IPS-20b (cell line): ENCODE measurements at regions not wholly inside any gene's neighbourhood (a gene's known extent, or its start where the extent isn't known, plus 50 kb on each side); places are given as distances from the start of the nearest gene placed in this dataset.
"Not testable (repeated sequence)": the region's sequence is repeated elsewhere in the genome, so short reads cannot be mapped to it uniquely, and the experiment has no call there.

ENCODE experiments used
- H3K27ac ChIP-seq: one replicate; pipeline ENCODE4 v1.5.1; 2013; ENCODE audit warnings: low read length
- H3K27me3 ChIP-seq: 2 replicates; pipeline ENCODE4 v1.6.1; 2013; ENCODE audit warnings: mild to moderate bottlenecking, low read length, inconsistent platforms; ENCODE audit not compliant: insufficient read depth
- H3K36me3 ChIP-seq: 2 replicates; pipeline ENCODE4 v1.6.1; 2013; ENCODE audit warnings: low read depth, mild to moderate bottlenecking, inconsistent platforms, low read length, moderate library complexity; ENCODE audit not compliant: insufficient read depth
- H3K4me1 ChIP-seq: 2 replicates; pipeline ENCODE4 v1.6.1; 2013; ENCODE audit warnings: mild to moderate bottlenecking, control low read depth, inconsistent platforms, low read length, moderate library complexity; ENCODE audit not compliant: insufficient read depth
- H3K4me3 ChIP-seq: 2 replicates; pipeline ENCODE4 v1.5.1; 2013; ENCODE audit warnings: mild to moderate bottlenecking, low read length, inconsistent platforms
- H3K9ac ChIP-seq: 2 replicates; pipeline ENCODE4 v1.6.1; 2013; ENCODE audit warnings: low read depth, mild to moderate bottlenecking, inconsistent platforms, low read length, moderate library complexity
- H3K9me3 ChIP-seq: 2 replicates; pipeline ENCODE4 v1.6.1; 2013; ENCODE audit warnings: mild to moderate bottlenecking, low read depth, low read length, inconsistent platforms; ENCODE audit not compliant: insufficient read depth

- no peaks in the 10 kb centered on the region for H3K27me3 ChIP-seq
- H3K9me3 ChIP-seq, result no peaks in the 10 kb centered on the region
- no peak overlapping the region for H3K27ac ChIP-seq
- H3K4me1 ChIP-seq, result peaks cover 4% of the 10 kb centered on the region; the same call in 1 of the 2 replicates
- no peak overlapping the region for H3K9ac ChIP-seq
- H3K36me3 ChIP-seq, result no peaks in the 10 kb centered on the region
- H3K4me3 ChIP-seq, result no peak overlapping the region
Observed at GRCh38 chr4:55028196-55028595, 97.2 kb downstream of the KDR start.

- no peak overlapping the region for H3K9ac ChIP-seq
- no peak overlapping the region for H3K4me3 ChIP-seq
- peaks cover under 1% of the 10 kb centered on the region; the same call in 1 of the 2 replicates for H3K4me1 ChIP-seq
- no peaks in the 10 kb centered on the region for H3K9me3 ChIP-seq
- no peak overlapping the region for H3K27ac ChIP-seq
- no peaks in the 10 kb centered on the region for H3K27me3 ChIP-seq
- no peaks in the 10 kb centered on the region for H3K36me3 ChIP-seq
Observed at GRCh38 chr4:55027596-55027995, 97.8 kb downstream of the KDR start.

- H3K4me3 ChIP-seq, H3K27ac ChIP-seq, H3K9me3 ChIP-seq, H3K9ac ChIP-seq, H3K36me3 ChIP-seq, H3K4me1 ChIP-seq, H3K27me3 ChIP-seq: not testable (repeated sequence)
Observed at GRCh38 chr4:55025456-55025855, 99.9 kb downstream of the KDR start.

- Histone ChIP-seq H3K36me3 (no peaks in the 10 kb centered on the region), H3K9ac (no peak overlapping the region), H3K27me3 (no peaks in the 10 kb centered on the region), H3K27ac (no peak overlapping the region), H3K4me1 (peaks cover 5% of the 10 kb centered on the region; the same call in 1 of the 2 replicates), H3K4me3 (no peak overlapping the region), H3K9me3 (no peaks in the 10 kb centered on the region)
Observed at GRCh38 chr4:55023030-55023429, 102.4 kb downstream of the KDR start.

GRCh38 chr4:55021214-55021613 lies 104.2 kb downstream of the KDR start:
- Histone ChIP-seq H3K9ac (no peak overlapping the region), H3K27ac (no peak overlapping the region), H3K4me3 (no peak overlapping the region), H3K9me3 (no peaks in the 10 kb centered on the region), H3K36me3 (no peaks in the 10 kb centered on the region), H3K4me1 (peaks cover 5% of the 10 kb centered on the region; the same call in 1 of the 2 replicates), H3K27me3 (no peaks in the 10 kb centered on the region)

GRCh38 chr4:55020131-55020530 lies 105.3 kb downstream of the KDR start:
- Histone ChIP-seq H3K27ac (no peak overlapping the region), H3K4me3 (no peak overlapping the region), H3K36me3 (no peaks in the 10 kb centered on the region), H3K27me3 (no peaks in the 10 kb centered on the region), H3K9me3 (no peaks in the 10 kb centered on the region), H3K4me1 (peaks cover 5% of the 10 kb centered on the region; the same call in 1 of the 2 replicates), H3K9ac (no peak overlapping the region)

- H3K9me3 ChIP-seq, result no peaks in the 10 kb centered on the region
- H3K27ac ChIP-seq, result no peak overlapping the region
- H3K36me3 ChIP-seq, result no peaks in the 10 kb centered on the region
- H3K4me3 ChIP-seq, result no peak overlapping the region
- no peak overlapping the region for H3K9ac ChIP-seq
- H3K4me1 ChIP-seq, result peaks cover 5% of the 10 kb centered on the region; the same call in 1 of the 2 replicates
- no peaks in the 10 kb centered on the region for H3K27me3 ChIP-seq
Observed at GRCh38 chr4:55018978-55019377, 106.4 kb downstream of the KDR start.

GRCh38 chr4:55018521-55018920 lies 106.9 kb downstream of the KDR start:
- Histone ChIP-seq H3K36me3 (no peaks in the 10 kb centered on the region), H3K27ac (no peak overlapping the region), H3K27me3 (no peaks in the 10 kb centered on the region), H3K4me3 (no peak overlapping the region), H3K9ac (no peak overlapping the region), H3K9me3 (no peaks in the 10 kb centered on the region), H3K4me1 (peaks cover 5% of the 10 kb centered on the region; the same call in 1 of the 2 replicates)

GRCh38 chr4:55017406-55017805 lies 108.0 kb downstream of the KDR start:
- H3K27ac ChIP-seq, result no peak overlapping the region
- no peaks in the 10 kb centered on the region for H3K27me3 ChIP-seq
- H3K9ac ChIP-seq, result no peak overlapping the region
- peaks cover 5% of the 10 kb centered on the region; the same call in 1 of the 2 replicates for H3K4me1 ChIP-seq
- H3K36me3 ChIP-seq, result no peaks in the 10 kb centered on the region
- H3K4me3 ChIP-seq, result no peak overlapping the region
- no peaks in the 10 kb centered on the region for H3K9me3 ChIP-seq

- Histone ChIP-seq H3K9me3 (no peaks in the 10 kb centered on the region), H3K4me3 (no peak overlapping the region), H3K27ac (no peak overlapping the region), H3K27me3 (no peaks in the 10 kb centered on the region), H3K36me3 (no peaks in the 10 kb centered on the region), H3K4me1 (peaks cover 5% of the 10 kb centered on the region; the same call in 1 of the 2 replicates), H3K9ac (no peak overlapping the region)
Observed at GRCh38 chr4:55016131-55016530, 109.3 kb downstream of the KDR start.

GRCh38 chr4:55014876-55015275 lies 110.5 kb downstream of the KDR start:
- Histone ChIP-seq H3K9me3 (no peaks in the 10 kb centered on the region), H3K27ac (no peak overlapping the region), H3K27me3 (no peaks in the 10 kb centered on the region), H3K4me1 (peaks cover 5% of the 10 kb centered on the region; the same call in 1 of the 2 replicates), H3K36me3 (no peaks in the 10 kb centered on the region), H3K9ac (no peak overlapping the region), H3K4me3 (no peak overlapping the region)

GRCh38 chr4:55013431-55013955 lies 111.9 kb downstream of the KDR start:
- H3K36me3 ChIP-seq, result no peaks in the 10 kb centered on the region
- no peak overlapping the region for H3K4me3 ChIP-seq
- no peak overlapping the region for H3K9ac ChIP-seq
- no peaks in the 10 kb centered on the region for H3K27me3 ChIP-seq
- no peak overlapping the region for H3K27ac ChIP-seq
- H3K4me1 ChIP-seq, result no peaks in the 10 kb centered on the region
- no peaks in the 10 kb centered on the region for H3K9me3 ChIP-seq
